ENCODE measurements at regions not wholly inside any gene's neighbourhood (a gene's known extent, or its start where the extent isn't known, plus 50 kb on each side); places are given as distances from the start of the nearest gene placed in this dataset.
"Not testable (repeated sequence)": the region's sequence is repeated elsewhere in the genome, so short reads cannot be mapped to it uniquely, and the experiment has no call there.

GRCh38 chrX:10681167-10681566 is 60.8 kb upstream of the MID1 start:
- Histone ChIP-seq H3K4me3 (ENCODE audit: low read length) (no peak overlapping the region), H3K9me2 (ENCODE audit: insufficient read depth, low read length) (no peaks in the 10 kb centered on the region), H3K27ac (ENCODE audit: low read length) (no peak overlapping the region), H3K9ac (ENCODE audit: low read length) (no peak overlapping the region), H3K36me3 (ENCODE audit: insufficient read depth, low read length) (no peaks in the 10 kb centered on the region), H3K27me3 (ENCODE audit: insufficient read depth, low read depth, low read length) (no peaks in the 10 kb centered on the region), H3K4me2 (ENCODE audit: low read length) (no peak overlapping the region), H3F3A (ENCODE audit: insufficient read depth, low read length, poor library complexity, severe bottlenecking) (no peaks in the 10 kb centered on the region), H3K79me2 (replicated peaks; ENCODE audit: insufficient read depth, low read length) (no peaks in the 10 kb centered on the region), H2AFZ (ENCODE audit: low read depth, low read length) (no peak overlapping the region), H3K9me3 (ENCODE audit: low read length) (no peaks in the 10 kb centered on the region), H4K20me1 (ENCODE audit: insufficient read depth) (no peaks in the 10 kb centered on the region)
- TF ChIP-seq EP300 (conservative IDR thresholded peaks at IDR 0.05; ENCODE audit: poor library complexity, severe bottlenecking) (no peak), POLR2AphosphoS5 (IDR thresholded peaks at IDR 0.05) (no peak), TAF1 (IDR thresholded peaks at IDR 0.05; ENCODE audit: low read depth) (no peak), MXI1 (conservative IDR thresholded peaks at IDR 0.05; ENCODE audit: poor library complexity, severe bottlenecking) (no peak), EZH2 (IDR thresholded peaks at IDR 0.05; ENCODE audit: borderline replicate concordance, insufficient read depth, low read length, poor library complexity, severe bottlenecking) (no peak)

GRCh38 chrX:10683631-10684030 is 63.2 kb upstream of the MID1 start:
- H3K9me3 ChIP-seq (ENCODE audit: low read length); H3K9me2 ChIP-seq (ENCODE audit: insufficient read depth, low read length); H3K27ac ChIP-seq (ENCODE audit: low read length); H3F3A ChIP-seq (ENCODE audit: insufficient read depth, low read length, poor library complexity, severe bottlenecking); H3K4me3 ChIP-seq (ENCODE audit: low read length); H3K36me3 ChIP-seq (ENCODE audit: insufficient read depth, low read length); H3K27me3 ChIP-seq (ENCODE audit: insufficient read depth, low read depth, low read length); H2AFZ ChIP-seq (ENCODE audit: low read depth, low read length); H3K79me2 ChIP-seq (replicated peaks; ENCODE audit: insufficient read depth, low read length); H3K9ac ChIP-seq (ENCODE audit: low read length); H3K4me2 ChIP-seq (ENCODE audit: low read length); H4K20me1 ChIP-seq (ENCODE audit: insufficient read depth): not testable (repeated sequence)

DNA sequence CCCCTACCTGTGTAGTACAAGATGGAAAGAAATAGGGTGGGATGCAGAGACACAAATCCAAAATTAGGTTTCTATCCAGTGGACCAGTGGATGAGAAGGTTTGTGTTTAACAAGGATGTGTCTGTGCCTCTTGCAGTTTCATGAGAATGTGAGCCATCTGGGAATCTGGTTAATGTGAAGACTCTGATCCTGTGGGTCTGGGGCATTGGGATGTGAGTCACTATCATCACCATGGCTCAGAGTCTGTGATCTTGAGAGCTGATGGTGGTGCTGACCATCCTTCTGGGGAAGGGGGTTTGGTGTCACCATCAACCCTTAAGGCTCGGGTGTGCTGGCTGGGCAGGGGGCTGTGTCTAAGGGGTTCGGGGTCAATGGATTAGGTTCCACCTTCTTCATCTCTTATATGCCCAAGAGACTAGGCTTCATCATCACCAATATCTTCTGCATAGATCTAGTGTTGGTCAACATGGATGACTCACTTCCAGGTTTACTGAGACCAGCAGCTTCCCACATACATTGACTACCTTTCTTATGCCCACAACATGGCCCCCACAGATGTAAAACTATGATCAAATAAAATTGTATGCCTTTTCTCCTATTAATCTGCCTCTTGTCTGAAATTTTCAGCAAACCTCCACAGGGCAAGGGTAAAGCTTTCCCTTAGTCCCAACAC is 65.7 kb upstream of the MID1 start:
- Histone ChIP-seq H3K9ac (ENCODE audit: low read length) (no peak overlapping the region), H3K9me3 (ENCODE audit: low read length) (no peaks in the 10 kb centered on the region), H2AFZ (ENCODE audit: low read depth, low read length) (no peak overlapping the region), H3F3A (ENCODE audit: insufficient read depth, low read length, poor library complexity, severe bottlenecking) (no peaks in the 10 kb centered on the region), H3K27me3 (ENCODE audit: insufficient read depth, low read depth, low read length) (no peaks in the 10 kb centered on the region), H3K27ac (ENCODE audit: low read length) (no peak overlapping the region), H3K9me2 (ENCODE audit: insufficient read depth, low read length) (no peaks in the 10 kb centered on the region), H4K20me1 (ENCODE audit: insufficient read depth) (no peaks in the 10 kb centered on the region), H3K4me2 (ENCODE audit: low read length) (no peak overlapping the region), H3K4me3 (ENCODE audit: low read length) (no peak overlapping the region), H3K36me3 (ENCODE audit: insufficient read depth, low read length) (no peaks in the 10 kb centered on the region), H3K79me2 (replicated peaks; ENCODE audit: insufficient read depth, low read length) (no peaks in the 10 kb centered on the region)
- TF ChIP-seq RAD21 (conservative IDR thresholded peaks at IDR 0.05) (no peak), SMC3 (conservative IDR thresholded peaks at IDR 0.05; ENCODE audit: poor library complexity) (no peak), POLR2AphosphoS5 (IDR thresholded peaks at IDR 0.05) (no peak), REST (IDR thresholded peaks at IDR 0.05; ENCODE audit: borderline replicate concordance) (no peak), MXI1 (conservative IDR thresholded peaks at IDR 0.05; ENCODE audit: poor library complexity, severe bottlenecking) (no peak), EP300 (conservative IDR thresholded peaks at IDR 0.05; ENCODE audit: poor library complexity, severe bottlenecking) (no peak), TAF1 (IDR thresholded peaks at IDR 0.05; ENCODE audit: low read depth) (no peak), CTCF (IDR thresholded peaks at IDR 0.05; ENCODE audit: poor library complexity, severe bottlenecking) (no peak)

- H3K36me3 ChIP-seq (ENCODE audit: insufficient read depth, low read length); H3K4me3 ChIP-seq (ENCODE audit: low read length); H3K79me2 ChIP-seq (replicated peaks; ENCODE audit: insufficient read depth, low read length); H2AFZ ChIP-seq (ENCODE audit: low read depth, low read length); H3F3A ChIP-seq (ENCODE audit: insufficient read depth, low read length, poor library complexity, severe bottlenecking); H3K27me3 ChIP-seq (ENCODE audit: insufficient read depth, low read depth, low read length); H3K9me2 ChIP-seq (ENCODE audit: insufficient read depth, low read length); H3K4me2 ChIP-seq (ENCODE audit: low read length); H4K20me1 ChIP-seq (ENCODE audit: insufficient read depth); H3K9ac ChIP-seq (ENCODE audit: low read length); H3K27ac ChIP-seq (ENCODE audit: low read length); H3K9me3 ChIP-seq (ENCODE audit: low read length): not testable (repeated sequence)
Measured at GRCh38 chrX:10691751-10692150, 71.4 kb upstream of the MID1 start.

All from neural cell (in vitro differentiated cells).